ENCODE measurements at regions not wholly inside any gene's neighbourhood (a gene's known extent, or its start where the extent isn't known, plus 50 kb on each side); places are given as distances from the start of the nearest gene placed in this dataset.

- H2AFZ ChIP-seq: no peak overlapping the region
- H3K9me3 ChIP-seq (ENCODE audit: low read depth): no peaks in the 10 kb centered on the region
- TF ChIP-seq EZH2 (IDR thresholded peaks at IDR 0.05; ENCODE audit: borderline replicate concordance): no peak
- no peak for TF ChIP-seq EZH2phosphoT487 (IDR thresholded peaks at IDR 0.05; ENCODE audit: low read depth, severe bottlenecking, unreplicated experiment)
- no peak for TF ChIP-seq CTCF (IDR thresholded peaks at IDR 0.05; ENCODE audit: poor library complexity)
- H3K27me3 ChIP-seq: no peaks in the 10 kb centered on the region
- no peak overlapping the region for H3K27ac ChIP-seq
- WGBS (ENCODE audit: low lambda C conversion rate, missing lambda C conversion rate): 58% methylated on average over 1 of the region's 1 CpG
- H3K9me2 ChIP-seq (replicated peaks; ENCODE audit: insufficient read depth): no peaks in the 10 kb centered on the region
- no peak overlapping the region for H3K4me3 ChIP-seq
- no peak for DNase-seq (ENCODE audit: low spot score)
- no peaks in the 10 kb centered on the region for H3K79me2 ChIP-seq
- no peak overlapping the region for H3K4me2 ChIP-seq
- H4K20me1 ChIP-seq (ENCODE audit: insufficient read depth, poor library complexity, severe bottlenecking): no peaks in the 10 kb centered on the region
- H3K4me1 ChIP-seq (ENCODE audit: insufficient read depth): no peaks in the 10 kb centered on the region
- H3K36me3 ChIP-seq (replicated peaks; ENCODE audit: insufficient read depth, low read depth): no peaks in the 10 kb centered on the region
Measured at GRCh38 chrX:30979271-30979670, 90.2 kb upstream of the TAB3 start.

GRCh38 chrX:30975467-30975866 lies 86.4 kb upstream of the TAB3 start:
- H4K20me1 ChIP-seq (ENCODE audit: insufficient read depth, poor library complexity, severe bottlenecking): no peaks in the 10 kb centered on the region
- H3K4me2 ChIP-seq: no peak overlapping the region
- H3K4me3 ChIP-seq: no peak overlapping the region

GRCh38 chrX:30973784-30974427 lies 84.9 kb upstream of the TAB3 start:
- TF ChIP-seq CTCF (IDR thresholded peaks at IDR 0.05; ENCODE audit: poor library complexity) (no peak), EZH2 (IDR thresholded peaks at IDR 0.05; ENCODE audit: borderline replicate concordance) (no peak)
- Histone ChIP-seq H3K27me3 (no peaks in the 10 kb centered on the region), H3K4me2 (no peak overlapping the region), H2AFZ (no peak overlapping the region), H3K4me3 (no peak overlapping the region), H4K20me1 (ENCODE audit: insufficient read depth, poor library complexity, severe bottlenecking) (no peaks in the 10 kb centered on the region), H3K4me1 (ENCODE audit: insufficient read depth) (no peaks in the 10 kb centered on the region), H3K27ac (no peak overlapping the region), H3K36me3 (replicated peaks; ENCODE audit: insufficient read depth, low read depth) (no peaks in the 10 kb centered on the region), H3K9me3 (ENCODE audit: low read depth) (no peaks in the 10 kb centered on the region), H3K9me2 (replicated peaks; ENCODE audit: insufficient read depth) (no peaks in the 10 kb centered on the region), H3K79me2 (no peaks in the 10 kb centered on the region)
- 72% methylated on average over 5 of the region's 5 CpGs for WGBS (ENCODE audit: low lambda C conversion rate, missing lambda C conversion rate)
- DNase-seq (ENCODE audit: low spot score): no peak

More at GRCh38 chrX:30975467-30975866, 86.4 kb upstream of the TAB3 start:
- H3K36me3 ChIP-seq (replicated peaks; ENCODE audit: insufficient read depth, low read depth): no peaks in the 10 kb centered on the region
- no peak overlapping the region for H2AFZ ChIP-seq
- TF ChIP-seq EZH2phosphoT487 (IDR thresholded peaks at IDR 0.05; ENCODE audit: low read depth, severe bottlenecking, unreplicated experiment) (no peak), CTCF (IDR thresholded peaks at IDR 0.05; ENCODE audit: poor library complexity) (no peak), EZH2 (IDR thresholded peaks at IDR 0.05; ENCODE audit: borderline replicate concordance) (no peak)
- H3K27ac ChIP-seq: no peak overlapping the region
- H3K9me2 ChIP-seq (replicated peaks; ENCODE audit: insufficient read depth): no peaks in the 10 kb centered on the region
- H3K9me3 ChIP-seq (ENCODE audit: low read depth): no peaks in the 10 kb centered on the region
- H3K27me3 ChIP-seq: no peaks in the 10 kb centered on the region
- H3K4me1 ChIP-seq (ENCODE audit: insufficient read depth): no peaks in the 10 kb centered on the region
- no peak for DNase-seq (ENCODE audit: low spot score)
- no peaks in the 10 kb centered on the region for H3K79me2 ChIP-seq

Data from hepatocyte (in vitro differentiated cells).